ENCODE measurements at regions not wholly inside any gene's neighbourhood (a gene's known extent, or its start where the extent isn't known, plus 50 kb on each side); places are given as distances from the start of the nearest gene placed in this dataset.

DNA sequence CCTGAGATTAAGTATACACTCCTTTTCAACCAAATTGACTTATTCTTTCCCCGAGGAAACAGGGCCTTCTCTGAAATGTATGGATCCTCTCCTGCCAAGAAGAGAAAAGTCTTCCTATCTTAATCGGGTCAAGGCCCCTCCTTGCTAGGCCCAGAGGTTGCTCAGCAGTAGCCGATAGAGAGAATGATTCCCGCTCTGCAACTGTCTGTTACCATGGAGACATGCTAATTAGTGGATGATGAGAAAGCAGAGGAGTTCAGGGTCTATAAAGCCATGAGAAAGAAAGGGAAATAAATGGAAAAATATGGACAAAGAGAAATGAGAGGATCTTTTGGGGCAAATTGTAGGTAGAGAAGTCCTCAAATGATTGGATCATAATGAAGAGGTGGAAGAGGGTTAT lies 103.5 kb downstream of the POU4F1 start:
- TF ChIP-seq TEAD4 (IDR thresholded peaks at IDR 0.05): no peak
- no peak for TF ChIP-seq FOXM1 (IDR thresholded peaks at IDR 0.05; ENCODE audit: borderline replicate concordance, low read depth)
- TF ChIP-seq CREB1 (IDR thresholded peaks at IDR 0.05; ENCODE audit: low read depth): no peak
- no peak for TF ChIP-seq TAF1 (IDR thresholded peaks at IDR 0.05; ENCODE audit: low read depth)
- TF ChIP-seq EP300 (IDR thresholded peaks at IDR 0.05; ENCODE audit: borderline replicate concordance): no peak
- TF ChIP-seq YY1 (IDR thresholded peaks at IDR 0.05; ENCODE audit: low read depth): no peak
- no peak for TF ChIP-seq ZBTB7A (IDR thresholded peaks at IDR 0.05; ENCODE audit: low read depth)
- TF ChIP-seq RAD21 (IDR thresholded peaks at IDR 0.05; ENCODE audit: low read depth): no peak
- TF ChIP-seq TCF12 (IDR thresholded peaks at IDR 0.05; ENCODE audit: low read depth): no peak
- TF ChIP-seq, protein P1, sequence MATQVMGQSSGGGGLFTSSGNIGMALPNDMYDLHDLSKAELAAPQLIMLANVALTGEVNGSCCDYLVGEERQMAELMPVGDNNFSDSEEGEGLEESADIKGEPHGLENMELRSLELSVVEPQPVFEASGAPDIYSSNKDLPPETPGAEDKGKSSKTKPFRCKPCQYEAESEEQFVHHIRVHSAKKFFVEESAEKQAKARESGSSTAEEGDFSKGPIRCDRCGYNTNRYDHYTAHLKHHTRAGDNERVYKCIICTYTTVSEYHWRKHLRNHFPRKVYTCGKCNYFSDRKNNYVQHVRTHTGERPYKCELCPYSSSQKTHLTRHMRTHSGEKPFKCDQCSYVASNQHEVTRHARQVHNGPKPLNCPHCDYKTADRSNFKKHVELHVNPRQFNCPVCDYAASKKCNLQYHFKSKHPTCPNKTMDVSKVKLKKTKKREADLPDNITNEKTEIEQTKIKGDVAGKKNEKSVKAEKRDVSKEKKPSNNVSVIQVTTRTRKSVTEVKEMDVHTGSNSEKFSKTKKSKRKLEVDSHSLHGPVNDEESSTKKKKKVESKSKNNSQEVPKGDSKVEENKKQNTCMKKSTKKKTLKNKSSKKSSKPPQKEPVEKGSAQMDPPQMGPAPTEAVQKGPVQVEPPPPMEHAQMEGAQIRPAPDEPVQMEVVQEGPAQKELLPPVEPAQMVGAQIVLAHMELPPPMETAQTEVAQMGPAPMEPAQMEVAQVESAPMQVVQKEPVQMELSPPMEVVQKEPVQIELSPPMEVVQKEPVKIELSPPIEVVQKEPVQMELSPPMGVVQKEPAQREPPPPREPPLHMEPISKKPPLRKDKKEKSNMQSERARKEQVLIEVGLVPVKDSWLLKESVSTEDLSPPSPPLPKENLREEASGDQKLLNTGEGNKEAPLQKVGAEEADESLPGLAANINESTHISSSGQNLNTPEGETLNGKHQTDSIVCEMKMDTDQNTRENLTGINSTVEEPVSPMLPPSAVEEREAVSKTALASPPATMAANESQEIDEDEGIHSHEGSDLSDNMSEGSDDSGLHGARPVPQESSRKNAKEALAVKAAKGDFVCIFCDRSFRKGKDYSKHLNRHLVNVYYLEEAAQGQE (IDR thresholded peaks at IDR 0.05; ENCODE audit: low read depth): no peak
- TF ChIP-seq CEBPB (IDR thresholded peaks at IDR 0.05): no peak
- TF ChIP-seq NFIC (IDR thresholded peaks at IDR 0.05): no peak
- no peak for TF ChIP-seq EGR1 (IDR thresholded peaks at IDR 0.05)
- TF ChIP-seq, protein P2, sequence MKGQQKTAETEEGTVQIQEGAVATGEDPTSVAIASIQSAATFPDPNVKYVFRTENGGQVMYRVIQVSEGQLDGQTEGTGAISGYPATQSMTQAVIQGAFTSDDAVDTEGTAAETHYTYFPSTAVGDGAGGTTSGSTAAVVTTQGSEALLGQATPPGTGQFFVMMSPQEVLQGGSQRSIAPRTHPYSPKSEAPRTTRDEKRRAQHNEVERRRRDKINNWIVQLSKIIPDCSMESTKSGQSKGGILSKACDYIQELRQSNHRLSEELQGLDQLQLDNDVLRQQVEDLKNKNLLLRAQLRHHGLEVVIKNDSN (IDR thresholded peaks at IDR 0.05): no peak
- TF ChIP-seq, protein P3, sequence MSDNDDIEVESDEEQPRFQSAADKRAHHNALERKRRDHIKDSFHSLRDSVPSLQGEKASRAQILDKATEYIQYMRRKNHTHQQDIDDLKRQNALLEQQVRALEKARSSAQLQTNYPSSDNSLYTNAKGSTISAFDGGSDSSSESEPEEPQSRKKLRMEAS (IDR thresholded peaks at IDR 0.05): no peak

DNA sequence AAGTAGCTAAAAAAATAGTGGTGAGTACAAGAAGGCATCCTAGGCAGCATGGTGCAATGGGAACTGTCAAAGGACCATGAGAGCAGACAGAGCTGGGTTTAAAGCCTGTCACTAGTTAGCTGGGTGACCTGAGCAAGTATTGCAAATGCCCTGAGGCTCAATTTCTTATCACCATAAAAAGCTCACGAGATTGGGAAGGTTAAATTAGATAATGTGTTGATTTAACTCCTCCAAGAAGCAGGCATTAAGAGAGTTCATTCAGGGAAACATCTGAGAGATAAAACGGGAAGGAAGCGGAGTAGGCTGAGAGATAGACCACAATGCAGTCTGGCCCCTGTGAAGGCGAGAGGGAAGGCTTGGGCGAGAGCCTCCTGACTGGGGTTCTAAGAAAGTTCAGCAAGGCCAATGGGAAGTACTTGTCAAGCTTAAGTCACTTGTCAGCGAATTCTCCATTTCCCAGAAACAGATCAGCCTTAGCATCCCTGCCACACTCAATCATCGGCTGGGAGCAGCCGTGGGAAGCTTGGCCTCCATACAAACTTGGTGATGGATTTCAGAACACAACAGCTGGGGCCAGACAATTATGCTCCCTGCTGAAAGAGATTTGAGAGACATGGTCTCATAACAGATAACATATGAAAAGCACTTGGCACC lies 105.5 kb downstream of the POU4F1 start:
- TF ChIP-seq CREB1 (IDR thresholded peaks at IDR 0.05; ENCODE audit: low read depth) (no peak), YY1 (IDR thresholded peaks at IDR 0.05; ENCODE audit: low read depth) (no peak), EGR1 (IDR thresholded peaks at IDR 0.05) (no peak), CEBPB (IDR thresholded peaks at IDR 0.05) (no peak), EP300 (IDR thresholded peaks at IDR 0.05; ENCODE audit: borderline replicate concordance) (no peak), TEAD4 (IDR thresholded peaks at IDR 0.05) (no peak), TAF1 (IDR thresholded peaks at IDR 0.05; ENCODE audit: low read depth) (no peak), RAD21 (IDR thresholded peaks at IDR 0.05; ENCODE audit: low read depth) (no peak), TCF12 (IDR thresholded peaks at IDR 0.05; ENCODE audit: low read depth) (no peak), NFIC (IDR thresholded peaks at IDR 0.05) (no peak), FOXM1 (IDR thresholded peaks at IDR 0.05; ENCODE audit: borderline replicate concordance, low read depth) (no peak), ZBTB7A (IDR thresholded peaks at IDR 0.05; ENCODE audit: low read depth) (no peak)
- TF ChIP-seq, protein P1 (IDR thresholded peaks at IDR 0.05; ENCODE audit: low read depth): no peak
- TF ChIP-seq, protein P2 (IDR thresholded peaks at IDR 0.05): no peak
- TF ChIP-seq, protein P3 (IDR thresholded peaks at IDR 0.05): no peak

DNA sequence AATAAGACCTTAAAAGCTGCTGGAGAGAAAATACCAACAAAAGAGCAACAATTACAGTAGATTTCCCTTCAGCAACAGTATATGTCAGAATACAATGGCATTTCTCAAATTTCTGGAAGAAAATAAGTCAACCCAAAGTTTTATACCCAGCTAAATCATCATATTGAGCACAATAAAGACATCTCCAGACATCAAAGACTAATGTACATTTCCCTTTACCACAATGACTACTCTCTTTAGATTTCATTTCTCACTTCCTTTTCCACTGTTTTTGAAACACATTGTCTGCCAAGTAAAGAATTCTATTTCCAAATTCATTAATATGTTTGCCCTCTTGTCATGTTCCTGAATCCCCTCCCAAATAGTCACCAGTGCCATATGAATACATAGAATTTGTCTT lies 111.4 kb downstream of the POU4F1 start:
- TF ChIP-seq RAD21 (IDR thresholded peaks at IDR 0.05; ENCODE audit: low read depth) (no peak), TAF1 (IDR thresholded peaks at IDR 0.05; ENCODE audit: low read depth) (no peak), EGR1 (IDR thresholded peaks at IDR 0.05) (no peak), EP300 (IDR thresholded peaks at IDR 0.05; ENCODE audit: borderline replicate concordance) (no peak), YY1 (IDR thresholded peaks at IDR 0.05; ENCODE audit: low read depth) (no peak), TCF12 (IDR thresholded peaks at IDR 0.05; ENCODE audit: low read depth) (no peak), CEBPB (IDR thresholded peaks at IDR 0.05) (no peak), TEAD4 (IDR thresholded peaks at IDR 0.05) (no peak), ZBTB7A (IDR thresholded peaks at IDR 0.05; ENCODE audit: low read depth) (no peak), CREB1 (IDR thresholded peaks at IDR 0.05; ENCODE audit: low read depth) (no peak), NFIC (IDR thresholded peaks at IDR 0.05) (no peak), FOXM1 (IDR thresholded peaks at IDR 0.05; ENCODE audit: borderline replicate concordance, low read depth) (no peak)
- TF ChIP-seq, protein P2 (IDR thresholded peaks at IDR 0.05): no peak
- TF ChIP-seq, protein P3 (IDR thresholded peaks at IDR 0.05): no peak
- TF ChIP-seq, protein P1 (IDR thresholded peaks at IDR 0.05; ENCODE audit: low read depth): no peak
